ACC112 (cell line): ENCODE measurements at regions not wholly inside any gene's neighbourhood (a gene's known extent, or its start where the extent isn't known, plus 50 kb on each side); places are given as distances from the start of the nearest gene placed in this dataset.

Experiments
- H2AFZ ChIP-seq: fragments of 200-600 bp; sonication (generic); one replicate; pipeline ENCODE4 v1.6.0; 2017; ENCODE audit warnings: antibody characterized with exemption, low read length; ENCODE audit not compliant: unreplicated experiment
- H3K27ac ChIP-seq: fragments of 200-600 bp; sonication (generic); 2 replicates; pipeline ENCODE4 v1.5.1; 2014; ENCODE audit warnings: low read depth, mild to moderate bottlenecking, antibody characterized with exemption, low read length, moderate library complexity
- H3K27me3 ChIP-seq: fragments of 200-600 bp; sonication (generic); 2 replicates; pipeline ENCODE4 v1.6.1; 2014; ENCODE audit warnings: mild to moderate bottlenecking, antibody characterized with exemption, low read length, moderate library complexity, mixed read lengths; ENCODE audit not compliant: insufficient read depth
- H3K36me3 ChIP-seq: fragments of 200-600 bp; sonication (generic); 2 replicates; pipeline ENCODE4 v1.6.1; 2016; ENCODE audit warnings: mild to moderate bottlenecking, antibody characterized with exemption, low read length, moderate library complexity, mixed read lengths; ENCODE audit not compliant: insufficient read depth
- H3K4me1 ChIP-seq: fragments of 200-600 bp; sonication (generic); one replicate; pipeline ENCODE4 v1.6.1; 2016; ENCODE audit warnings: low read length, mixed read lengths; ENCODE audit not compliant: insufficient read depth, unreplicated experiment, control insufficient read depth
- H3K4me3 ChIP-seq: fragments of 200-600 bp; sonication (generic); 2 replicates; pipeline ENCODE4 v1.5.1; 2014; ENCODE audit warnings: mild to moderate bottlenecking, low read depth, low read length
- H3K79me2 ChIP-seq: fragments of 200-600 bp; sonication (generic); one replicate; pipeline ENCODE4 v1.6.0; 2016; ENCODE audit warnings: low read length; ENCODE audit not compliant: control insufficient read depth, unreplicated experiment, insufficient read depth

GRCh38 chr15:26378304-26378703, 394.6 kb downstream of the GABRB3 start:
- H2AFZ ChIP-seq, result no peak overlapping the region
- H3K27ac ChIP-seq, result no peak overlapping the region
- H3K36me3 ChIP-seq, result no peaks in the 10 kb centered on the region
- no peaks in the 10 kb centered on the region for H3K27me3 ChIP-seq
- H3K79me2 ChIP-seq, result no peaks in the 10 kb centered on the region
- no peak overlapping the region for H3K4me3 ChIP-seq
- no peaks in the 10 kb centered on the region for H3K4me1 ChIP-seq

GRCh38 chr15:26376243-26376642, 396.6 kb downstream of the GABRB3 start:
- H3K27ac ChIP-seq, result no peak overlapping the region
- no peaks in the 10 kb centered on the region for H3K27me3 ChIP-seq
- no peaks in the 10 kb centered on the region for H3K4me1 ChIP-seq
- no peak overlapping the region for H3K4me3 ChIP-seq
- H3K36me3 ChIP-seq, result no peaks in the 10 kb centered on the region
- no peak overlapping the region for H2AFZ ChIP-seq
- H3K79me2 ChIP-seq, result no peaks in the 10 kb centered on the region

GRCh38 chr15:26374806-26375205, 398.1 kb downstream of the GABRB3 start:
- Histone ChIP-seq H2AFZ (no peak overlapping the region), H3K27ac (no peak overlapping the region), H3K4me3 (no peak overlapping the region), H3K4me1 (no peaks in the 10 kb centered on the region), H3K79me2 (no peaks in the 10 kb centered on the region), H3K27me3 (no peaks in the 10 kb centered on the region), H3K36me3 (no peaks in the 10 kb centered on the region)

- Histone ChIP-seq H3K27ac (no peak overlapping the region), H3K4me3 (no peak overlapping the region)
Observed at GRCh38 chr15:26372706-26373105, 400.2 kb downstream of the GABRB3 start.

GRCh38 chr15:26365077-26365476, 407.8 kb downstream of the GABRB3 start:
- no peak overlapping the region for H3K4me3 ChIP-seq
- H2AFZ ChIP-seq, result no peak overlapping the region
- H3K27ac ChIP-seq, result no peak overlapping the region
- no peaks in the 10 kb centered on the region for H3K27me3 ChIP-seq
- H3K36me3 ChIP-seq, result no peaks in the 10 kb centered on the region
- no peaks in the 10 kb centered on the region for H3K4me1 ChIP-seq
- H3K79me2 ChIP-seq, result no peaks in the 10 kb centered on the region

More at GRCh38 chr15:26372706-26373105, 400.2 kb downstream of the GABRB3 start:
- Histone ChIP-seq H2AFZ (no peak overlapping the region), H3K36me3 (no peaks in the 10 kb centered on the region), H3K79me2 (no peaks in the 10 kb centered on the region), H3K27me3 (no peaks in the 10 kb centered on the region), H3K4me1 (no peaks in the 10 kb centered on the region)

- Histone ChIP-seq H3K36me3 (no peaks in the 10 kb centered on the region), H3K27ac (no peak overlapping the region), H2AFZ (no peak overlapping the region), H3K27me3 (no peaks in the 10 kb centered on the region), H3K79me2 (no peaks in the 10 kb centered on the region), H3K4me3 (no peak overlapping the region), H3K4me1 (no peaks in the 10 kb centered on the region)
Observed at GRCh38 chr15:26359855-26360254, 413.0 kb downstream of the GABRB3 start.

- no peak overlapping the region for H3K4me3 ChIP-seq
- no peaks in the 10 kb centered on the region for H3K36me3 ChIP-seq
- H3K27me3 ChIP-seq, result no peaks in the 10 kb centered on the region
- no peaks in the 10 kb centered on the region for H3K79me2 ChIP-seq
- H2AFZ ChIP-seq, result no peak overlapping the region
- H3K27ac ChIP-seq, result no peak overlapping the region
- H3K4me1 ChIP-seq, result no peaks in the 10 kb centered on the region
Observed at GRCh38 chr15:26358708-26359107, 414.2 kb downstream of the GABRB3 start.

GRCh38 chr15:26357653-26358052, 415.2 kb downstream of the GABRB3 start:
- H3K4me3 ChIP-seq, result no peak overlapping the region
- H3K27ac ChIP-seq, result no peak overlapping the region
- H3K4me1 ChIP-seq, result no peaks in the 10 kb centered on the region
- no peaks in the 10 kb centered on the region for H3K27me3 ChIP-seq
- no peaks in the 10 kb centered on the region for H3K79me2 ChIP-seq
- no peaks in the 10 kb centered on the region for H3K36me3 ChIP-seq
- no peak overlapping the region for H2AFZ ChIP-seq

GRCh38 chr15:26355472-26356074, 417.3 kb downstream of the GABRB3 start:
- H3K4me1 ChIP-seq, result no peaks in the 10 kb centered on the region
- no peaks in the 10 kb centered on the region for H3K79me2 ChIP-seq
- H3K27ac ChIP-seq, result no peak overlapping the region
- no peaks in the 10 kb centered on the region for H3K27me3 ChIP-seq
- H3K4me3 ChIP-seq, result no peak overlapping the region
- H3K36me3 ChIP-seq, result no peaks in the 10 kb centered on the region
- H2AFZ ChIP-seq, result no peak overlapping the region

GRCh38 chr15:26352909-26353308, 420.0 kb downstream of the GABRB3 start:
- H3K4me1 ChIP-seq, result no peaks in the 10 kb centered on the region
- H3K79me2 ChIP-seq, result no peaks in the 10 kb centered on the region
- no peak overlapping the region for H3K4me3 ChIP-seq
- no peaks in the 10 kb centered on the region for H3K27me3 ChIP-seq
- H3K27ac ChIP-seq, result no peak overlapping the region
- no peak overlapping the region for H2AFZ ChIP-seq
- no peaks in the 10 kb centered on the region for H3K36me3 ChIP-seq

GRCh38 chr15:26352406-26352805, 420.5 kb downstream of the GABRB3 start:
- no peaks in the 10 kb centered on the region for H3K36me3 ChIP-seq
- no peak overlapping the region for H2AFZ ChIP-seq
- H3K4me3 ChIP-seq, result no peak overlapping the region
- H3K79me2 ChIP-seq, result no peaks in the 10 kb centered on the region
- no peaks in the 10 kb centered on the region for H3K27me3 ChIP-seq
- H3K27ac ChIP-seq, result no peak overlapping the region
- no peaks in the 10 kb centered on the region for H3K4me1 ChIP-seq
